ENCODE measurements at regions not wholly inside any gene's neighbourhood (a gene's known extent, or its start where the extent isn't known, plus 50 kb on each side); places are given as distances from the start of the nearest gene placed in this dataset.

GRCh38 chr20:21820045-21820444, 114.6 kb downstream of the PAX1 start:
- no peak for DNase-seq

GRCh38 chr20:21812379-21812778, 106.9 kb downstream of the PAX1 start:
- DNase-seq, result no peak

DNA sequence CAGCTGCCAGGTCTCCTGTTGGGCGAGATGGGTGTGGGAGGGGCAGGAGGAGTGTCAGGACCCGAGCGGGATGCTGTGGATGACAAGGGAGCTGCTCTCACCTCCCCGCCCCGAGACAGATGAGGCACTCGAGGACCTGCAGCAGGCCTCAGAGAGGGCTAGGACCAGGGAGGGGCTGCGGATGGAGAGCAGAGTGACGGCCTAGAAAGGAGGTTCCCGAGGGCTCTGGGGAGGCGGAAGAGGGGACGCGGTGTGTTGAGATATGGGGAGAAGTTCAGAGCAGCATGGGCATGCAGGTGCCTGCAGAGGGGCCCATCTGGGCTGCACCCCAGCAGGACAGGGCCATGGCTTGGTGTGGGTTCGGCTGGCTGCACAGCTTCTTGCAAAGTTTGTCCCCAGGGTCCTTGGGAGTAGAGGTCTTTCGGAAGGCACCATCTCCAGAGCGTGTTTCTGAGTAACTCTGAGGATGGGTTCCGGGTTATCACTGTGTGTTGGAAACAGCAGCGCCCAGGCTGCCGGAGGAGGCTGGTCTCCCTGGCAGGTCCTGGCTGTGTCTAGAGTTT, 104.6 kb downstream of the PAX1 start:
- no peak for DNase-seq

DNA sequence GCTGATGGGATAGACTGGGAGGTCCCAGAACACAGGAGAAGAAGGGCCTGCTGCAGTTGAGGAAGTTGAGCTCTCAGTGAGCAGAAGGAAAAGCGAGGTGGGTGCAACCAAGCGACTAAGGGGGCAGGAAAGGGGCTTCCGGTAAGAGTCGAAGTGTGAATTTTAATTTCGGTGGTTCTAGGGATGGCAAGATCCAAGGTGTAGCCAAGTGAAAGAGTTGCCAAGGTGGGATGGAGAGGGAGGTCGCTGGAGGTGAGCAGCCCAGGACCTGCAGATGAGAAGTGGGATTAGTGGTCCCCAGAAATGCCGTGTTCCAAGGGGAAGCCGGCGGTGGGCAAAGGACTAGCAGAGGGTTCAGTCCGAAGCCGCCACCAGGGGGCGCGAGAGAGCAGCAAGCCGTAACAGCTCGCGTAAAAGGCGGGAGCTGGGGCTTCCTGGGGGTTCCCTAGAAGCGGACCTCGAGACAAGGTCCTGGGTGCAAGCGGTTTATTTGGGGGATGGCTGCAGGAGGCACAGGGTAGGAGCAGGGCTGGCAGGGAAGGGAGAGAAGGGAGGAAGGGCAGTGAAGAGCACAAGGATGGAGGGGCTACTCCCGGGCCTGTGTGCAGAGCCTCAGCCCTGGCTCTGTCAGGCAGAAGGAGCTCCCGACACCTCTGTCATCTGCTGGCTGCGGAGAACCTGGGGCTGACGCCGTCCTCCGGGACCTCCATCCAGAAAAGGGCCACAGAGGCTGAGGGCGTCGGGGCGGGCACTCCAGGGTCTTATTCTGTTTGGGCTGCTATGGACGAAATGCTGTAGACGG, 103.6 kb downstream of the PAX1 start:
- DNase-seq, result peak; percentile 62

GRCh38 chr20:21808139-21808538, 102.7 kb downstream of the PAX1 start:
- no peak for DNase-seq

DNA sequence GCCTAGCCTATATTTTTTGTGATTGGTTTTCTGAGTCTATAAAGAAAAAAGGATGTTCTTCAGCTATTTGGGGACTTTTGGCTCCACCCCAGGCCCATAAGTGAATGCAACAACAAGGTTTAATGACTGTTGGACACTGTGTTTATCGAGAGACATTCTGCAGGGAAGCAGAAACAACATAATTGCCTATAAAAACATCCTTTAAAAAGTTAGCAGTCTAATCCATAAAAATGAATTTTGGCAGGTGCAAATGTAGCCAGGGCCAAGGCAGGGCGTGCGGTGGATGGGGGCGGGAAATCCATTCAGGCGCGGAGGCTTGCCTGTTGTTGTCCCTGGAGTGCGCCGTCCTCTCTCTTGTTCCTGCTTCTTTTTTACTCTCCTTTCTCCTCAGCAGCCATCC, 99.3 kb downstream of the PAX1 start:
- no peak for DNase-seq

GRCh38 chr20:21801193-21801592, 95.7 kb downstream of the PAX1 start:
- DNase-seq, result no peak

GRCh38 chr20:21798384-21798783, 92.9 kb downstream of the PAX1 start:
- DNase-seq, result no peak

DNA sequence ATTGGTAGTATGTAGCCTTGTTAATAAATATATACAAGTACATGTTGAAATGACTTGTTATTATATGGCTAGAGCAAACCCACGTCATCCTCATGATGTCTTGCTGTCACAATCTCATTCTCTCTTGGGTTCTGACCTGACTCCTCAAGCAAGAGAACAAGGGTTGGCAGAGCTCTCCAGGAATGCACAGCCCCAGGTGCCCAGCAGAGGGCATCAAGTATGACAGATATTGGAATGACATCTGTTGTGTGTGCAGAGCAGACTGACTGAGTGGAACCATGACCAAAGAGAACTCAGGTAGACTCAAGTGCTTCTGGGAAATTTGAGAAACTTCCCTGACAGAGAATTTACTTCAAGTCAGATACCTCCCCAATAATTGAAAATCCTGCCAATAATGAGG, 90.6 kb downstream of the PAX1 start:
- peak; percentile 12 for DNase-seq

DNA sequence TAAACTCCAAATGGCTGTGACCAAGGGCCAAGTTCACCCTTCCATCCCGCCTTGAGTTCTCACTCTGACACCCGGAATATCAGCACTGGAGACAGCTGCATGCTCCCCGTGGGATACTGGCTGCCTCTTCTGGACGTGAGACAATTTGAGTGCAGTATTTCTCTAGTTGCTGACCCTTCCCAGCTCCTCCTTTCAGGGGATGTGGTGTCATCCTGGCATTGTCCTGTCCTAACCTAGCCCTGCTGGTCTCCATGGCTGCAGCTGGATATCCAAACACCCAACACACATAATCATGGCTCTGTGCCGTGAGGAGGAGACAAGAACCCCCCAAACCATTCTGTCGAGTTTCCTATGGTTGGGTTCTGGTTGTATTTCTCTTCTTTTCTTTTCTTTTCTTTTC, 82.6 kb downstream of the PAX1 start:
- no peak for DNase-seq

GRCh38 chr20:21781446-21782075, 76.1 kb downstream of the PAX1 start:
- no peak for DNase-seq

GRCh38 chr20:21780528-21780927, 75.1 kb downstream of the PAX1 start:
- DNase-seq, result no peak
